Myocyte (in vitro differentiated cells): ENCODE measurements at regions not wholly inside any gene's neighbourhood (a gene's known extent, or its start where the extent isn't known, plus 50 kb on each side); places are given as distances from the start of the nearest gene placed in this dataset.

ENCODE experiments used
- DNase-seq: peaks from one replicate; pipeline ENCODE4 v3.0.0-alpha.2; 2012; ENCODE audit warnings: low read depth

DNA sequence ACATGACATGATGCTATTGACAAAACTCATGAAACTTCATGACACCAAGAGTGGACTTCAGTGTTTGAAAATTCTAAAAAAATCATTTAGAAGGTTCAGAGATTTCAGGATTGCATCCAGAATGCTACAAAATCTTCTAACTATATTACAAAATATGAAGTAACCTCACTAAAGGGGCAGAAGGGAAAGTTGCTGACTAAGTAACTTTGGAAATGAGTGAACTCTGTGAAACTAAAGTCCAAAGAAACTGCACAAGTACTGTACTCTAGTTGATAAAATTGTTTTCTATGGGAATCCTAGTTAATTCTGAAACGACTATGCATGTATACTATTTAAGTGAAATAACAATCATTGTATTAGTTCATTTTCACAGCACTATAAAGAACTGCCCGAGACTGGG lies 184.4 kb downstream of the LYPLAL1 start:
- no peak for DNase-seq

GRCh38 chr1:219354962-219355361 lies 181.3 kb downstream of the LYPLAL1 start:
- no peak for DNase-seq

DNA sequence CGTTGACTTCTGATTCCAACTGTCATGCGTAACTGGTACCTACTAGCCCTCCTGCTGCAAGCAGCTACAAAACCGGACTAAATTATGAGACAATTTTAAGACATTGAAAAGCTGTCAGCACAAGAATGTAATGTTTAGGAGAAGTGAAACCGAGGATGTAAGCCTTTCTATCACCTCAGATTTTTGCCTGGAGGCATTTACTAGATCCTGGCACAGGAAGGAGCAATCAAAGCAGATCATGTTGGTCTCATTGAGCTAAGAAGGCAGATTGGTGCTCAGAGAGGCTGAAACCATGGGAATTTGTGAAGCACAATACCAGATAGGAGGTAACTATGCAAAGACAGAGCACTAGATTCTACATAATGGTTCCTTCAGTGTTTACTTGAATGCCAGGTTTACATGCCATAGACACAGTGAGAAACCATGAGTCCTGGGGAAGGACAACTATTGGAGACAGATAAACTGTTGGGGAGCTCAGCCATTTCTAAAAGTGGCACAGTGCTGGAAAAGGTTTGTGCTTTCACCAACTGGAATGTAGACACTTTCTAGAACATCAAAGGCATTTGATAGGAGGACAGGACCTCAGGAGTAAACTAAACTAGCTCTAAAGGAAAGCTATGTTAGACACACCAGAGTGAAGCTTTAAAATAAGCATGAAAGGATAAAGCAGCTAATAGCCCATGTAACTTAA lies 179.4 kb downstream of the LYPLAL1 start:
- DNase-seq: no peak

DNA sequence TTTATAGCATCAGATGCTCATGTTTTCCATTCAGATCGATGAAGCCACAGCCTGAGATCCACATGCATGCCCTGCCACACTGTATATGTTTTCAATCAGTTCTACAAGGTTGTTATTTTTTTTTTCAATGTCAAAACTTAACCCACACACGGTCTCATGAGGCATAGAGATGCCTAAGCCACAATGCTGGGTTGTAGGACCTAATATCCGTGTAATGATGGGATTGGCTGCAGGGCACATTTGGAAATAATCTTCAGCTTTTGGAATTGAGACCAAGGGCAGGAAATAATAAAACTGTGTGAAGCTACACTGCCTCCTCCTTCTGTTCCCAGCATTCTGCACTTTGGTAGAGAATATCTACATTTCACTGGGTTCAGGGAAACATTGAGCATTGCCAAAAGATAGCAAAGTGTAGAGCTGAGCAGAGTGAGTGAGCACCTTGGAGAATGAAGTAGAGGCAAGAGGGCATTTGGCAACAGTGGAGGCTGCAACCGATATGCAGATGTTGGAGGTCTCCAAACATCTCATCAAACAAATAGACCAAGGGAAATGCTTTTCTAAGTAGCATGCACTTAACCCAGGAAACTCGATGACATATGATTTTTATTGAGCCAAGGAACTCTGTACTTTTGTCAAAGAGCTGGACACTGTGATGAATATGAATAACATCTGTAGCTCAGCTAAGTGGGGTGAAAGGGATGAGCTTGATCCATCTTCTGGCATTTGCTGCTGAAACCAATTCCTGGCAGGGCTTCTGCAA lies 176.7 kb downstream of the LYPLAL1 start:
- no peak for DNase-seq

DNA sequence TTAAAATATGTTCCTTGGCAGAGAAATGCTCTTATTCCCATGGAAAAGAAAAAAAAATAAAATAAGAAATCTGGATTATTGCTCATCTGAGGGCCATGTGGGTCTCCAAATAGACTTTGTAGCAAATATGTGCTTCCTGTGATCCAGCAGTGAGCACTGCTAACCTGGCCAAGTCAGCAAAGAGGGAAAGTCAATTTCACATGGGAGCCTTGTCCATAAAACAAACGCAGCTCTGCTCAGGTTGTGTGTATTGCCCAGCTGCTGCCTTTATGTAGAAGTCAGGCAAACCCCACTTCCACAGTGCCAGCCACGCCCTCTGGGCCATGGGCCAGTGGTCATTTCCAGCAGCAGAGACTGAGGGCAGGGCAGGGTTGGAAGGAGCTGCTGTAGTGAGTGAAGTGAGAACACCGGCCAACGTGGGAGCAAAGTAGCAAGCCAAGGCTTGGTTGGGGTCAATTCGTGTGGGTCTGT lies 174.3 kb downstream of the LYPLAL1 start:
- peak; percentile 53 for DNase-seq

- DNase-seq: no peak
Measured at GRCh38 chr1:219347376-219347775, 173.7 kb downstream of the LYPLAL1 start.

DNA sequence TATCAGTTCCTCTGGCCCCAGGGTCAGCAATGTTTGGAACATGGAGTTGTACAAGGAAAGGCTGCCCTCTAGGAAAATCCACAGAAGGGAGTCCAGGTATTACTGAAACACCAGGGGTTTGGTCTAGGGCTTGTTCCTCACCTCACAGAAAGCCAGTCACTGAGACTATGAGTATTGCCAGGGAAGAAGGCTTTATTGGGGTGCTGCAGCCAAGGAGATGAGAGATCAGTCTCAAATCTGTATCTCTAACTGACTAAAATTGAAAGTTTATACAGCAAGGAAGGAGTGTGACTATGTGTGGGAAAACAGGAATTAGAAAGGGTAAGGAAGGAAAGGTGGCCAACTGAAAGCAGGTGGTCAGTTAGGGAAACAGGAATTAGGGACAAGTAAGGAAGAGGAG lies 172.3 kb downstream of the LYPLAL1 start:
- DNase-seq: no peak

- DNase-seq: no peak
Measured at GRCh38 chr1:219342836-219343235, 169.2 kb downstream of the LYPLAL1 start.

DNA sequence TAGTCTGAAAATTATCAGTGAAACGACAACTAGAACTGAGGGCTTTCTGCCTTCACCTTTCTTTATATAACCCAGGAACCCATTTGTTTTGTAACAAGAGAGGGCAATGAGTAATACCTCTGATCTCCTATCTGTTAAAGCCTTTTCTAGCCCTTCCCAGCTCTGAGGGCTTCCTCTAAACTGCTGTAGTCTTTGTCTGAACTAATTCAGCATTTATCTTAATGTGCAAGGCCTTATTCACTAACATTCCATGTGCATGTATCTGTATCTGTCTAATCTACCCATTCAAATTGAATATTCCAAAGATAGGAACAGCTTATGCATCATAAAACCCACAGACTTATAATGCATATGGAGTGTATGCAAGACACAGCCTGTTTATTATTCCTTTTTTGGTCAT lies 167.1 kb downstream of the LYPLAL1 start:
- DNase-seq: no peak

DNA sequence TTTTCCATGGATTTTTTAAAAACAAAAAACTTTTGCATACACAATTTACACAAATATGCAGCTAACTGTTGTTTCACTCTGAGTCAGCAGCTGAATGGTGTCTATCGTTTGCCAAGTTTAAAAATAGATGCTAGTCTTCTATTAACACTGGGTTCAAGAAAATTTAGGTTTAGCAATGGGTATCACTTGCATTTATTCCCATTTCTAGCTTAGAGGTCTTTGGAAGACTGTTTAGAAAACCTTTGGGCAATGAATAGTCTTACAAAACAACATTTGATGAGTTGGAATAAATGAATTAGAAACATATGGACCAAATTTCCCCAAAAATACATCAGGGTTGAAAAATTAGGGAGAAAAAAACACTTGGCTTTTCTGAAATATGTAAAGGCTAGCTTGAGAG lies 165.8 kb downstream of the LYPLAL1 start:
- peak; percentile 16 for DNase-seq

DNA sequence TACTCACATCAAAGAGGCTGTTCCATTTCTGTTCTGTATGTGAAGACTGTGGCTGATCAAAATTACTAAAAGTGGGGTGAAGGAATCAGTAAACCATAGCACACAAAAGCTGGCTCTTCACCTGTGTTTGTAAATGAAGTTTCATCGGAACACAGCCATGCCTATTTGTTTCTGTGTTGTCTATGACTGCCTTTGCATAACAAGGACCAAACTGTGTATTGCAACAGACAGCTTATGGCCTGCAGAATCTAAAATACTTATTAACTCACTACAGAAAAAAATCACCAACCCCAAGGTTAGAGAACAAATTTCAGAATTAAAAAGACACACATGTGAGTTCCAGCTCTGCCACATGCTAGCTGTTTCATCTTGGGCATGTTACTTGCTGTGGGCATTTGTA lies 163.9 kb downstream of the LYPLAL1 start:
- DNase-seq: no peak

DNA sequence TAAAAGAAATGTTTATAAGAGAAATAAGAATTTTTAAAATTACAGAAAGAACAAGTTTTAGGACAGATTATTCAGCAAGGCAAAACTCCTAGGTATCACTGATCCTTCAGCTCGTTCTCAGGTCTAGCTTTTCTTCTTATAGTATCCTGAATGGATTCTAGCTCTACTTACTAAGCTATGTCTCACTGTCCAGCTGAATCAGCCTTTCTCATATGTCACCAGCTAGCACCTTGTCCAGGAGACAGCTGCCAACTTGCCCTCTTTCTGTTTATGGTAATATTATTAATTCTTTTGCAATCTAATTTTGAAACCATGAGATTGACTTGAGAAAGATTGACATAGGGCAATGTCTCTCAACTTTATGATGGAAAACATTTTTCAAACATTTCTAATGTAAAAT lies 159.9 kb downstream of the LYPLAL1 start:
- no peak for DNase-seq

DNA sequence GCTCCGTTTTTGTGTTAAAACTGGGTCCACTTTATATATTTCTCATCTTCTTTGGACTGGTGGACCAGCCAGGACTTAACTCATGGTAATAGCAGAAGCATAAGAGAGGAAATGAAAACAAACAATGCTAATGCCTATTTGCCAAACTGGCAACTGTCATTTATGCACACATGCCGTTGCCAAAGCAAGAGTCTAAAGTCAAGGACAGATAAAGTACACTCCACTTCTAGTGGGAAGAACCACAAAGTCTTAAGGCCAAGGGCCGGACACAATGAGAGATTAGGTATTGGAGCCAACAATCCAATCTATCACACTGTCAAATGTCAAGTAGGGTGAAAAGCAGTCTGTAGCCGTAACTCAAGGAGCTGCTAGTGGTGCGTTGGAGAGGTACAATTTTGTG lies 157.7 kb downstream of the LYPLAL1 start:
- no peak for DNase-seq

DNA sequence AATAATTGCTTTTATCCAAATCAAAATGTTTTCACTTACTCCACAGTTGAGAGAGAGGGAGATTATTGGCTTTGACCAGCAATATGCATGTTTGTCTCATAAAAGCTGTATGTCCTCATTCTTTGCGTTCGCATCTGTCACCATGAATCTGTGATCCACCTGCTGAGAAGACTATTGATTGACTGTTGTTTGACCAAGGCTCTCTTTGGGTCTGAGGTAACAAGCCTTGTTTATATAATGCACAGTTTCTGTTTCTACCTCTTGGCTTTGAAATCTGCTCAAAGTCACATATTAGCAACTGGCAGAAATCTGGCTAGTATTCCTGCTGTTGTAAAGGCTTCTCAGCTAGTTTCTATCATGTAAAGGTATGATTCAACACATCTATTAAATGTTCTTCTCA lies 157.0 kb downstream of the LYPLAL1 start:
- DNase-seq: no peak

DNA sequence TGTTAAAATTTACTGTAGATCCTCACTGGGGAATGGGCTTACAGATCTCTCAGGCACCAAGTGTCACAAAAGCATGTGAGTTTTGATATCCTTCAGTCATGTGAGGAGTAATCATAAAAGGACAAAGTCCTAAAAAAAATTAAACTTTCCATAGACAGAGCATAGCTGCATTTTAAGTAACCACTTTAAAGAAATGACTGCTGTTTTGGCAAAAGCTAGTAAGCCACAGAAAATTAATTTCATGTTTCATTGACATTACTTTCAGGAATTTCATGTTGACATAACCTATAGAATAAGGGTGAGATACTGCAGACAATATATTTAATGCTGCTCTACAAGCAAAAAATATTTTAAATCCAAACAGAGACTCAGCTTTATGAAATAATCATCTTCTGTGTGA lies 156.3 kb downstream of the LYPLAL1 start:
- DNase-seq: no peak

GRCh38 chr1:219329578-219329977 lies 155.9 kb downstream of the LYPLAL1 start:
- no peak for DNase-seq

DNA sequence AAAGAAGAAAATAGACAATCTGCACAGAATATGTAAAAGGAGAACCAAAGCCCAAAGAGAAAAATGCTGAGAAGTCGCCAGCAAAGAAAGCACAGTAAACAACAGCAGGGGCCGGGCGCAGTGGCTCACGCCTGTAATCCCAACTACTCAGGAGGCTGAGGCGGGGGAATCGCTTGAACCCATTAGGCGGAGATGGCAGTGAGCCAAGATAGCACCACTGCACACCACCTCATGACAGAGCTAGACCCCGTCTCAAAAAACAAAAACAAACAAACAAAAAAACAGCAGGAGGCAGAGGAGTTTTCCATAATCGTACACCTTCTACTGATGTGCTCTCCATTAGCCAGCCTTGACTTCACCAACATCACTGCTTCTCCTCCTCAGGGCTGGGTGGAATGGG lies 153.2 kb downstream of the LYPLAL1 start:
- no peak for DNase-seq

DNA sequence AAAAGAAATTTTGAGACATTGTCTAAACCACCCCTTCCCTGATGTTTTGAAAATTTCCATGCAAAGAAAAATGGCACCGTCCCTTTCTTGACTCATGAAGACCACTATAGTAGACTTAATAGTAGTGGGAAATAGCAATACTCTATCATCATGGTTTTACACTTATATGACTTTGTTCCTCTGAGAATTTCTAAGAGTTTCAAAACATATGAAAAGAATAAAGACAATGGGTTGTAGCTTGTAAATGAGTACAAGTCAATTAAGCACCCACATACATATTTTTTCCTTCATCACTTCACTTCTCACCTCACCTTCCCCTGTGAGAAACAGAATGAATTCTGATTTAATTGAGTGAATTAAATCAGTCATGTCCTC lies 151.7 kb downstream of the LYPLAL1 start:
- no peak for DNase-seq

- DNase-seq: peak; percentile 59
Measured at GRCh38 chr1:219324629-219325367, 151.1 kb downstream of the LYPLAL1 start.

- DNase-seq: no peak
Measured at GRCh38 chr1:219324171-219324570, 150.5 kb downstream of the LYPLAL1 start.

GRCh38 chr1:219323426-219323825 lies 149.7 kb downstream of the LYPLAL1 start:
- no peak for DNase-seq

GRCh38 chr1:219322766-219323165 lies 149.1 kb downstream of the LYPLAL1 start:
- no peak for DNase-seq
